ENCODE measurements at regions not wholly inside any gene's neighbourhood (a gene's known extent, or its start where the extent isn't known, plus 50 kb on each side); places are given as distances from the start of the nearest gene placed in this dataset.

DNA sequence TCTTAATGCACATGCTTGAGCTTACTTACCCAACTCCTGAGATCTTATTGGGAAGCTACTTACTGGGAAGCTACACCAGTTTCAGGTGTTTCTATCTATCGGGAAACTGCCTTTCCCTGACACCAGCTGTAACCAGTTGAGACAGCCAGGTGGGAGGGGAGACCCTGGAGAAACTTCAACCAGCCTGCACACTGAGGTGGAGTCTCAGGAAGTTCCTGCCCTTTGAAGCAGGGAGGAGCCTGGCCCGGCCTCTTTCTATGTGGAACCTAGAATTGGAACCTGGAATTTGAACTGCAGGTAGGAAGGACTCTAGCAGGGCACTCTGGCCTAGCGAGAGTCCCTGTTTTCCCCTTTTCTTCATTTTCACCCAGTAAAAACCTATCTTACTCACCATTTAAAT lies 425.8 kb upstream of the PABPC4L start:
- no peaks in the 10 kb centered on the region for H3K9me3 ChIP-seq (ENCODE audit: control insufficient read depth in 1 of 2, insufficient read depth in 1 of 2, low read depth in 1 of 2, low read length in 2 of 2)
- H3K4me2 ChIP-seq (ENCODE audit: low read length), result no peak overlapping the region
- H2AFZ ChIP-seq (ENCODE audit: low read depth, low read length, poor library complexity, severe bottlenecking), result no peak overlapping the region
- no peaks in the 10 kb centered on the region for H3K27me3 ChIP-seq (ENCODE audit: insufficient read depth, low read length)
- ChIA-PET RAD21 (ENCODE audit: low non-redundant PET in 1 of 2, low total read pairs in 2 of 2, uncharacterized antibody in 2 of 2, unreplicated experiment in 2 of 2) (no interaction called here), POLR2A (no interaction called here), CTCF (no interaction called here)
- H3K79me2 ChIP-seq (ENCODE audit: insufficient read depth, low read length), result no peaks in the 10 kb centered on the region
- DNase-seq (ENCODE audit: low read depth, low spot score), result no peak
- intact Hi-C loops (cut with micrococcal nuclease), result no loop called here
- no TSS peak for BruUV-seq (replicated peaks)
- no peaks in the 10 kb centered on the region for H3K36me3 ChIP-seq (ENCODE audit: control insufficient read depth in 1 of 2, insufficient read depth in 2 of 2, low read length in 2 of 2)
- no peaks in the 10 kb centered on the region for H4K20me1 ChIP-seq (ENCODE audit: insufficient read depth)
- H3K27ac ChIP-seq (ENCODE audit: low read depth, low read length), result no peak overlapping the region
- no peak overlapping the region for H3K4me3 ChIP-seq (replicated peaks in 1 of 2; ENCODE audit: low read depth in 1 of 2, low read length in 2 of 2)
- H3K9ac ChIP-seq (ENCODE audit: low read length), result no peak overlapping the region
- H3K9me2 ChIP-seq (ENCODE audit: insufficient read depth), result no peaks in the 10 kb centered on the region
- no peaks in the 10 kb centered on the region for H3K4me1 ChIP-seq (ENCODE audit: control insufficient read depth in 1 of 2, insufficient read depth in 2 of 2, low read length in 2 of 2)
- no peak for TF ChIP-seq ELF1 (IDR thresholded peaks at IDR 0.05; ENCODE audit: borderline replicate concordance, low read depth)
- no peak for TF ChIP-seq SRF (IDR thresholded peaks at IDR 0.05; ENCODE audit: low read depth)
- no peak for TF ChIP-seq ZFX (IDR thresholded peaks at IDR 0.05)
- TF ChIP-seq POLR2A (IDR thresholded peaks at IDR 0.05; ENCODE audit: borderline replicate concordance, extremely low read depth, insufficient read depth, insufficient read length), result no peak
- TF ChIP-seq POLR2AphosphoS5 (IDR thresholded peaks at IDR 0.05; ENCODE audit: low read depth, low read length), result no peak
- TF ChIP-seq, protein P1, sequence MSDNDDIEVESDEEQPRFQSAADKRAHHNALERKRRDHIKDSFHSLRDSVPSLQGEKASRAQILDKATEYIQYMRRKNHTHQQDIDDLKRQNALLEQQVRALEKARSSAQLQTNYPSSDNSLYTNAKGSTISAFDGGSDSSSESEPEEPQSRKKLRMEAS (IDR thresholded peaks at IDR 0.05), result no peak
- TF ChIP-seq EGR1 (IDR thresholded peaks at IDR 0.05; ENCODE audit: low read depth), result no peak
- no peak for TF ChIP-seq JUND (IDR thresholded peaks at IDR 0.05)
- no peak for TF ChIP-seq CEBPB (IDR thresholded peaks at IDR 0.05; ENCODE audit: low read depth)
- TF ChIP-seq, protein P2, sequence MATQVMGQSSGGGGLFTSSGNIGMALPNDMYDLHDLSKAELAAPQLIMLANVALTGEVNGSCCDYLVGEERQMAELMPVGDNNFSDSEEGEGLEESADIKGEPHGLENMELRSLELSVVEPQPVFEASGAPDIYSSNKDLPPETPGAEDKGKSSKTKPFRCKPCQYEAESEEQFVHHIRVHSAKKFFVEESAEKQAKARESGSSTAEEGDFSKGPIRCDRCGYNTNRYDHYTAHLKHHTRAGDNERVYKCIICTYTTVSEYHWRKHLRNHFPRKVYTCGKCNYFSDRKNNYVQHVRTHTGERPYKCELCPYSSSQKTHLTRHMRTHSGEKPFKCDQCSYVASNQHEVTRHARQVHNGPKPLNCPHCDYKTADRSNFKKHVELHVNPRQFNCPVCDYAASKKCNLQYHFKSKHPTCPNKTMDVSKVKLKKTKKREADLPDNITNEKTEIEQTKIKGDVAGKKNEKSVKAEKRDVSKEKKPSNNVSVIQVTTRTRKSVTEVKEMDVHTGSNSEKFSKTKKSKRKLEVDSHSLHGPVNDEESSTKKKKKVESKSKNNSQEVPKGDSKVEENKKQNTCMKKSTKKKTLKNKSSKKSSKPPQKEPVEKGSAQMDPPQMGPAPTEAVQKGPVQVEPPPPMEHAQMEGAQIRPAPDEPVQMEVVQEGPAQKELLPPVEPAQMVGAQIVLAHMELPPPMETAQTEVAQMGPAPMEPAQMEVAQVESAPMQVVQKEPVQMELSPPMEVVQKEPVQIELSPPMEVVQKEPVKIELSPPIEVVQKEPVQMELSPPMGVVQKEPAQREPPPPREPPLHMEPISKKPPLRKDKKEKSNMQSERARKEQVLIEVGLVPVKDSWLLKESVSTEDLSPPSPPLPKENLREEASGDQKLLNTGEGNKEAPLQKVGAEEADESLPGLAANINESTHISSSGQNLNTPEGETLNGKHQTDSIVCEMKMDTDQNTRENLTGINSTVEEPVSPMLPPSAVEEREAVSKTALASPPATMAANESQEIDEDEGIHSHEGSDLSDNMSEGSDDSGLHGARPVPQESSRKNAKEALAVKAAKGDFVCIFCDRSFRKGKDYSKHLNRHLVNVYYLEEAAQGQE (IDR thresholded peaks at IDR 0.05; ENCODE audit: low read depth), result no peak
- no peak for TF ChIP-seq EZH2 (IDR thresholded peaks at IDR 0.05)
- no peak for TF ChIP-seq EZH2phosphoT487 (IDR thresholded peaks at IDR 0.05; ENCODE audit: borderline replicate concordance)
- TF ChIP-seq, protein P3, sequence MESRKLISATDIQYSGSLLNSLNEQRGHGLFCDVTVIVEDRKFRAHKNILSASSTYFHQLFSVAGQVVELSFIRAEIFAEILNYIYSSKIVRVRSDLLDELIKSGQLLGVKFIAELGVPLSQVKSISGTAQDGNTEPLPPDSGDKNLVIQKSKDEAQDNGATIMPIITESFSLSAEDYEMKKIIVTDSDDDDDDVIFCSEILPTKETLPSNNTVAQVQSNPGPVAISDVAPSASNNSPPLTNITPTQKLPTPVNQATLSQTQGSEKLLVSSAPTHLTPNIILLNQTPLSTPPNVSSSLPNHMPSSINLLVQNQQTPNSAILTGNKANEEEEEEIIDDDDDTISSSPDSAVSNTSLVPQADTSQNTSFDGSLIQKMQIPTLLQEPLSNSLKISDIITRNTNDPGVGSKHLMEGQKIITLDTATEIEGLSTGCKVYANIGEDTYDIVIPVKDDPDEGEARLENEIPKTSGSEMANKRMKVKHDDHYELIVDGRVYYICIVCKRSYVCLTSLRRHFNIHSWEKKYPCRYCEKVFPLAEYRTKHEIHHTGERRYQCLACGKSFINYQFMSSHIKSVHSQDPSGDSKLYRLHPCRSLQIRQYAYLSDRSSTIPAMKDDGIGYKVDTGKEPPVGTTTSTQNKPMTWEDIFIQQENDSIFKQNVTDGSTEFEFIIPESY (IDR thresholded peaks at IDR 0.05; ENCODE audit: extremely low read depth, insufficient replicate concordance, low read length), result no peak
- TF ChIP-seq SIN3A (IDR thresholded peaks at IDR 0.05; ENCODE audit: low read depth), result no peak
- no peak for TF ChIP-seq FOSL1 (IDR thresholded peaks at IDR 0.05; ENCODE audit: low read depth)
- TF ChIP-seq, protein P4, sequence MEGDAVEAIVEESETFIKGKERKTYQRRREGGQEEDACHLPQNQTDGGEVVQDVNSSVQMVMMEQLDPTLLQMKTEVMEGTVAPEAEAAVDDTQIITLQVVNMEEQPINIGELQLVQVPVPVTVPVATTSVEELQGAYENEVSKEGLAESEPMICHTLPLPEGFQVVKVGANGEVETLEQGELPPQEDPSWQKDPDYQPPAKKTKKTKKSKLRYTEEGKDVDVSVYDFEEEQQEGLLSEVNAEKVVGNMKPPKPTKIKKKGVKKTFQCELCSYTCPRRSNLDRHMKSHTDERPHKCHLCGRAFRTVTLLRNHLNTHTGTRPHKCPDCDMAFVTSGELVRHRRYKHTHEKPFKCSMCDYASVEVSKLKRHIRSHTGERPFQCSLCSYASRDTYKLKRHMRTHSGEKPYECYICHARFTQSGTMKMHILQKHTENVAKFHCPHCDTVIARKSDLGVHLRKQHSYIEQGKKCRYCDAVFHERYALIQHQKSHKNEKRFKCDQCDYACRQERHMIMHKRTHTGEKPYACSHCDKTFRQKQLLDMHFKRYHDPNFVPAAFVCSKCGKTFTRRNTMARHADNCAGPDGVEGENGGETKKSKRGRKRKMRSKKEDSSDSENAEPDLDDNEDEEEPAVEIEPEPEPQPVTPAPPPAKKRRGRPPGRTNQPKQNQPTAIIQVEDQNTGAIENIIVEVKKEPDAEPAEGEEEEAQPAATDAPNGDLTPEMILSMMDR (IDR thresholded peaks at IDR 0.05 in 2 of 3, conservative IDR thresholded peaks at IDR 0.05 in 1 of 3; ENCODE audit: borderline replicate concordance in 1 of 3, insufficient read depth in 1 of 3, low read depth in 2 of 3, low read length in 2 of 3), result no peak
- TF ChIP-seq, protein P5, sequence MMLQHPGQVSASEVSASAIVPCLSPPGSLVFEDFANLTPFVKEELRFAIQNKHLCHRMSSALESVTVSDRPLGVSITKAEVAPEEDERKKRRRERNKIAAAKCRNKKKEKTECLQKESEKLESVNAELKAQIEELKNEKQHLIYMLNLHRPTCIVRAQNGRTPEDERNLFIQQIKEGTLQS (IDR thresholded peaks at IDR 0.05), result no peak
- no peak for TF ChIP-seq CBX3 (IDR thresholded peaks at IDR 0.05; ENCODE audit: low read depth)
- ATAC-seq, result no peak

Data from HCT116 (cell line).